GM10248 (cell line): ENCODE measurements at regions not wholly inside any gene's neighbourhood (a gene's known extent, or its start where the extent isn't known, plus 50 kb on each side); places are given as distances from the start of the nearest gene placed in this dataset.
"Not testable (repeated sequence)": the region's sequence is repeated elsewhere in the genome, so short reads cannot be mapped to it uniquely, and the experiment has no call there.

Source experiments
- CTCF ChIA-PET: fragments of 300-600 bp; sonication (Branson Sonifier 250); formaldehyde crosslinking; extraction: SDS; loops from one replicate; lab custom pipeline; 2021; ENCODE audit warnings: antibody characterized with exemption; lab: Yijun Ruan, JAX
- POLR2A ChIA-PET: fragments of 350-650 bp; sonication (Branson Sonifier 250); formaldehyde crosslinking; extraction: SDS; loops from one replicate; lab custom pipeline; 2020; ENCODE audit warnings: antibody characterized with exemption; lab: Yijun Ruan, JAX
- DNase-seq: peaks from one replicate; pipeline ENCODE4 v3.0.0; 2012; ENCODE audit errors: extremely low spot score
- TF ChIP-seq, protein P1 (sequence below): IDR thresholded peaks from 2 replicates; pipeline ENCODE4 v1.5.1; 2012; ENCODE audit warnings: mild to moderate bottlenecking, low read depth; ENCODE audit errors: extremely low read depth, missing control alignments, control extremely low read depth

DNA sequence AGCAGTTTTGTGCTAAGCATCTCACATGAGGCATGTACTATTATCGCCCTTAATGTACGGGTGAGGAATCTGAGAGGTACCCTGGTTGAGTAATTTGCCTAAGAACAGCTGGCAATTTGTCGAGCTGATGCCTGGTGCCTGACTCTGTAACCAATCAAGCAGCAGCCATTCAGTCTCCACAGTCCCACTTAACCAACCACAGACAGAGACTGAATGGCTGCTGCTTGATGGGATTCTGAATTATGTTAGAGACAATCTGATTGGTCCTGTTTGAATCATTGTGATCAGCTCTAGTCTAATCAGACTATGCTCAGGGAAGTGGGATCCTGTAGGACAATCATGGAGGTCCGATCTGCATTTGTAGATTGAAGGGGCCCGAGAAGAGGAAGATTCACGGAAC lies 447.0 kb downstream of the SHISA9 start:
- POLR2A ChIA-PET = no interaction called here
- CTCF ChIA-PET = interaction anchor here (1.3 kb wide), 1 partner anchor 20 kb away, joined by 3 read pairs; no protein-coding TSS in a partner anchor
- DNase-seq = no peak
- TF ChIP-seq, protein P1, sequence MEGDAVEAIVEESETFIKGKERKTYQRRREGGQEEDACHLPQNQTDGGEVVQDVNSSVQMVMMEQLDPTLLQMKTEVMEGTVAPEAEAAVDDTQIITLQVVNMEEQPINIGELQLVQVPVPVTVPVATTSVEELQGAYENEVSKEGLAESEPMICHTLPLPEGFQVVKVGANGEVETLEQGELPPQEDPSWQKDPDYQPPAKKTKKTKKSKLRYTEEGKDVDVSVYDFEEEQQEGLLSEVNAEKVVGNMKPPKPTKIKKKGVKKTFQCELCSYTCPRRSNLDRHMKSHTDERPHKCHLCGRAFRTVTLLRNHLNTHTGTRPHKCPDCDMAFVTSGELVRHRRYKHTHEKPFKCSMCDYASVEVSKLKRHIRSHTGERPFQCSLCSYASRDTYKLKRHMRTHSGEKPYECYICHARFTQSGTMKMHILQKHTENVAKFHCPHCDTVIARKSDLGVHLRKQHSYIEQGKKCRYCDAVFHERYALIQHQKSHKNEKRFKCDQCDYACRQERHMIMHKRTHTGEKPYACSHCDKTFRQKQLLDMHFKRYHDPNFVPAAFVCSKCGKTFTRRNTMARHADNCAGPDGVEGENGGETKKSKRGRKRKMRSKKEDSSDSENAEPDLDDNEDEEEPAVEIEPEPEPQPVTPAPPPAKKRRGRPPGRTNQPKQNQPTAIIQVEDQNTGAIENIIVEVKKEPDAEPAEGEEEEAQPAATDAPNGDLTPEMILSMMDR = no peak

DNA sequence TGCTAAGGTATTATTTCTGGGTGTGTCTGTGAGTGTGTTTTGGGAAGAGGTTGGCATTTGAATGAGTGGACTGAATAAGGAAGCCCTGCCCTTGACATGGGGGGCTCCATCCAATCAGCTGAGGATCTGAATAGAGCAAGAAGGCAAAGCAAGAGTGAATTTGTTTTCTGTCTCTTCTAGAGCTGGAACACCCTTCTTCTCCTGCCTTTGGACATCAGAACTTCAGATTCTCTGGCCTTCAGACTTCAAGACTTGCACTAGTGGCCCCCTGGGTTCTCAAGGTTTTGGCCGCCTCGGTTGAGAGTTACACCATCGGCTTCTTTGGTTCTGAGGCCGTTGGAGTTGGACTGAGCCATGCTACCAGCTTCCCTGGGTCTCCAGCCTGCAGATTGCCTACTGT lies 448.6 kb downstream of the SHISA9 start:
- ChIA-PET POLR2A (no interaction called here), CTCF (interaction anchor here (1.4 kb wide), 1 partner anchor 11 kb away, joined by 3 read pairs; no protein-coding TSS in a partner anchor)
- TF ChIP-seq, protein P1 = no peak
- DNase-seq = no peak

DNA sequence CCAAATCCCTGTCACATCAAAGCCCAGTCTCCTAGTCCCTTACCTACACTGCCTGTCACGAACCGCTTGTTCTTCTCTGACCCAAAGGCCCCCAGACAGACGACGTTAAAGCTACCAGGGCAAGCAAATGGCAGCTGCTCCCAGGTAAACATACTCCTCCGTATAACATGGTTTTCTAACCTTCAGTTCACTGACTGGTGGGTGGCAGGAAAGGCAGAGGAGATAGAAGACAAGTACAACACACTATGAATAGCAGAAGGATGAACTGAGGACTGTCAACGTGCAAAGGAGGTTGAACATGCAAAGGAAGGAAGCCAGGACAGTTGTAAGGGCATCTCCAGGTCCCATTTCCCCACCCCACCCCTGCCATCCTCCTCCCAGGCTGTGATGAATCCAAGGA lies 449.8 kb downstream of the SHISA9 start:
- CTCF ChIA-PET = no interaction called here
- DNase-seq = no peak
- TF ChIP-seq, protein P1 = no peak
- POLR2A ChIA-PET = no interaction called here

DNA sequence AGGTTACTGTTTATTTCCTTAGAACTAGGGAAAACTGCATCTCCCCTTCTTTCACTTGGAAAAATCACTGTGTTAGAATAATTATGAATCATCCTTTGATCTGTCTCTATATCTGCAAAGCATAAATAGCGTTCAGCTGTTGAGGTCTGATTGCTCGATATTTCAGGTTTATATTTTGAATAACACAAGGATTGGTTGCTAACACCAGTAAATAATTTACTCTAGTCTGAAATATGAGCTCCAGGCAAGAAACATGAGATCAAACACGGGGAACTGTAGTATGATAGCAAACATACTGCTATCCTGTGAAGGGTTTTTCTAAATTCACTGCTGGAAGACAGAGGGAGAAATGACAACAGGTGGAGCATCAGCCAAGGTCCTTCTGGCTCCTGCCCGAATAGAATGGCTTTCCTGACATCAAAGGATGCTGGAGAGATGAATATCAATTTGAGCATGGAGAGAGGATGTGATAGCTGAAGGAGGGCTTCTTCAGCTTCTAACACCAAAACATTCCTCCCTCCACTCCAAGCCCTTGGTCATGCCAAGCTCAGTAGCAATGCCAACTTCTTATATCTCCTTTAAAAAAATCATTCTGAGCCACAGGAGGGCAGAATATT lies 450.3 kb downstream of the SHISA9 start:
- no peak for DNase-seq
- CTCF ChIA-PET = no interaction called here
- POLR2A ChIA-PET = no interaction called here
- TF ChIP-seq, protein P1 = no peak

DNA sequence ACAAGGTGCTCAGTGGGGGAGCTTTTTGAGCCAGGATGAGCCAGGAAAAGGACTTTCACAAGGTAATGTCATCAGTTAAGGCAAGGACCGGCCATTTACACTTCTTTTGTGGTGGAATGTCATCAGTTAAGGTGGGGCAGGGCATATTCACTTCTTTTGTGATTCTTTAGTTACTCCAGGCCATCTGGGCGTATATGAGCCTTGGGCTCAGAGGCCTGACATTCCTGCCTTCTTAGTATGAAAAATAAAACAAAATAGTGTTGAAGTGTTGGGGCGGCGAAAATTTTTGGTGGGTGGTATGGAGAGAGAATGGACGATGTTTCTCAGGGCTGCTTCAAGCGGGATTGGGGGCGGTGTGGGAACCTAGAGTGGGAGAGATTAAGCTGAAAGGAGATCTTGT lies 451.4 kb downstream of the SHISA9 start:
- CTCF ChIA-PET, DNase-seq, POLR2A ChIA-PET: not testable (repeated sequence)

DNA sequence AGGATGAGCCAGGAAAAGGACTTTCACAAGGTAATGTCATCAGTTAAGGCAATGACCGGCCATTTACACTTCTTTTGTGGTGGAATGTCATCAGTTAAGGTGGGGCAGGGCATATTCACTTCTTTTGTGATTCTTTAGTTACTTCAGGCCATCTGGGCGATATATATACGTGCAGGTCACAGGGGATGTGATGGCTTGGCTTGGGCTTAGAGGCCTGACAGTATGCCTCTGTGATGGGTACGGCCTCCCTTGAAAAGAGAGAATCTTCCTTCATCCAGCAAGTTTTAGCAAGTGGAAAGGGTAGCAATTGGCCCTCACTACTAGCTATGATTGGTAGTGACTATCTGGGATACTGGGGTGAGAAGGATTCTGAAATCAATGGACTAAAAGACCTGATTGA lies 456.4 kb downstream of the SHISA9 start:
- DNase-seq, POLR2A ChIA-PET: not testable (repeated sequence)
- CTCF ChIA-PET = interaction anchor here (1.0 kb wide), 1 partner anchor 20 kb away, joined by 3 read pairs; no protein-coding TSS in a partner anchor

DNA sequence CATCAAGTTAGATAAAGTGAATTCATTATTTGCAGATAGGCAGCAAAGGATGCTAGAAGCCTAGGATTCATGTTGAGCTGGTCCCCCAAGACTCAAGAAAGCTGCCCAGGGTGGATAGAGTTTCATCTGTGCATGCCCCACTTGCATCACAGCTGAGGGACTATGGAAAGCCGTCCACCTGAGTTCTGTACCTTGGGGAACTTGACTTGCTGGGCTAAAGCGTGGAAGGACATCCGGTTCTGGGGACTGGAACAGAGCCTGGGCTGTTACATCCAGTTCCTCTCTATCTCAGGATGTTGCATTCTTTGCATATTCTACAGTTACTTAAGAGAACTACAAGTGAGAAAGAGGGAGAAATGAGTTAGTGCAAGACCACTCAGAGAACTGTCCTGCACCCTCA lies 458.4 kb downstream of the SHISA9 start:
- POLR2A ChIA-PET = no interaction called here
- TF ChIP-seq, protein P1 = no peak
- DNase-seq = no peak
- CTCF ChIA-PET = no interaction called here

DNA sequence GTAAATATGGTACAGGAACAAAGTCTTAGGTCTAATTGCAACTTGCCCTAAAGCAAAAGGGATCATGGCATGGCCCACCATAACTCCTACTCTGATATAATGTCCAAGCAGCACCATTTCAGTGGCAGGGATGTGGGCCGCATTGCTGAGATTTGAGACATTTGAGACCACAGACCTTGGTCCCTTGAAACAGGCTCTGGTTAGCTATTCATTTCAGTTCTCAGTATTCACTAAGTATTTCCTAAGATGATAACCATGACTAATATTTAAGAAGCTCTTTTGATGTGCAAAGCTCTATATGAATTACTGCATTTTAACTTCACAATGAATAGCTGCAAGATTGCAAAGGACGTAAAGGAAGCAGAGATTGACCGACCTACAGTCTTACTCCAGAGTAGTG lies 471.0 kb downstream of the SHISA9 start:
- no peak for DNase-seq
- TF ChIP-seq, protein P1 = no peak
- POLR2A ChIA-PET = no interaction called here
- CTCF ChIA-PET = no interaction called here
